ENCODE measurements at regions not wholly inside any gene's neighbourhood (a gene's known extent, or its start where the extent isn't known, plus 50 kb on each side); places are given as distances from the start of the nearest gene placed in this dataset.

GRCh38 chr12:115405471-115405860, 721.5 kb upstream of the TBX3 start:
- Mint-ChIP-seq H3K27ac (ENCODE audit: unreplicated experiment) (no peak overlapping the region), H3K27me3 (ENCODE audit: unreplicated experiment) (no peaks in the 10 kb centered on the region), H3K4me1 (ENCODE audit: unreplicated experiment) (peaks cover 27% of the 10 kb centered on the region), H3K9me3 (ENCODE audit: unreplicated experiment) (peaks cover 4% of the 10 kb centered on the region), H3K4me3 (ENCODE audit: unreplicated experiment) (no peak overlapping the region), H3K36me3 (ENCODE audit: unreplicated experiment) (no peaks in the 10 kb centered on the region)
- TF ChIP-seq, protein P1, sequence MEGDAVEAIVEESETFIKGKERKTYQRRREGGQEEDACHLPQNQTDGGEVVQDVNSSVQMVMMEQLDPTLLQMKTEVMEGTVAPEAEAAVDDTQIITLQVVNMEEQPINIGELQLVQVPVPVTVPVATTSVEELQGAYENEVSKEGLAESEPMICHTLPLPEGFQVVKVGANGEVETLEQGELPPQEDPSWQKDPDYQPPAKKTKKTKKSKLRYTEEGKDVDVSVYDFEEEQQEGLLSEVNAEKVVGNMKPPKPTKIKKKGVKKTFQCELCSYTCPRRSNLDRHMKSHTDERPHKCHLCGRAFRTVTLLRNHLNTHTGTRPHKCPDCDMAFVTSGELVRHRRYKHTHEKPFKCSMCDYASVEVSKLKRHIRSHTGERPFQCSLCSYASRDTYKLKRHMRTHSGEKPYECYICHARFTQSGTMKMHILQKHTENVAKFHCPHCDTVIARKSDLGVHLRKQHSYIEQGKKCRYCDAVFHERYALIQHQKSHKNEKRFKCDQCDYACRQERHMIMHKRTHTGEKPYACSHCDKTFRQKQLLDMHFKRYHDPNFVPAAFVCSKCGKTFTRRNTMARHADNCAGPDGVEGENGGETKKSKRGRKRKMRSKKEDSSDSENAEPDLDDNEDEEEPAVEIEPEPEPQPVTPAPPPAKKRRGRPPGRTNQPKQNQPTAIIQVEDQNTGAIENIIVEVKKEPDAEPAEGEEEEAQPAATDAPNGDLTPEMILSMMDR (IDR thresholded peaks at IDR 0.05) = no peak
- no peak for DNase-seq (ENCODE audit: extremely low spot score, unreplicated experiment)

GRCh38 chr12:115404761-115405470, 720.9 kb upstream of the TBX3 start:
- Mint-ChIP-seq H3K4me1 (ENCODE audit: unreplicated experiment) (peaks cover 26% of the 10 kb centered on the region), H3K27me3 (ENCODE audit: unreplicated experiment) (no peaks in the 10 kb centered on the region), H3K36me3 (ENCODE audit: unreplicated experiment) (no peaks in the 10 kb centered on the region), H3K4me3 (ENCODE audit: unreplicated experiment) (no peak overlapping the region), H3K27ac (ENCODE audit: unreplicated experiment) (peak overlapping the region; percentile 12), H3K9me3 (ENCODE audit: unreplicated experiment) (peaks cover 4% of the 10 kb centered on the region)
- TF ChIP-seq, protein P1 (IDR thresholded peaks at IDR 0.05) = no peak
- no peak for DNase-seq (ENCODE audit: extremely low spot score, unreplicated experiment)

DNA sequence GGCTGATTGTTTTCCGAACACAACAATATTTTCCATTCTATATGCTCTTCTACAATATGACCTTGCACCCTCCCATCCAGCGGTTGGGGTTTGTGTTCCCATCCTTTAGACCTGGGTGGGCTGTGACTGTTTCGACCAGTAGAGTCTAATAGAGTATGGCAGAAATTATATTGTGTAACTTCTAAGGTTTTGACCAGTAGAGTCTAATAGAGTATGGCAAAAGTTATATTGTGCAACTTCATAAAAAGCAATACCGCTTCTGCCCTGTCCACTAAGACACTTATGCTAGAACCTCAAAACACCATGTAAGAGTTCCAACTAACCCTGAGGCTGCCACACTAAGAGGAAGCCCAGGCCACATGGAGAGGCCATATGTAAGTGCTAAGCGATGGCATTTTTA, 719.7 kb upstream of the TBX3 start:
- Mint-ChIP-seq H3K9me3 (ENCODE audit: unreplicated experiment) (peaks cover 4% of the 10 kb centered on the region), H3K4me3 (ENCODE audit: unreplicated experiment) (no peak overlapping the region), H3K36me3 (ENCODE audit: unreplicated experiment) (no peaks in the 10 kb centered on the region), H3K27ac (ENCODE audit: unreplicated experiment) (no peak overlapping the region), H3K4me1 (ENCODE audit: unreplicated experiment) (peaks cover 26% of the 10 kb centered on the region), H3K27me3 (ENCODE audit: unreplicated experiment) (no peaks in the 10 kb centered on the region)
- TF ChIP-seq, protein P1 (IDR thresholded peaks at IDR 0.05) = no peak
- no peak for DNase-seq (ENCODE audit: extremely low spot score, unreplicated experiment)

DNA sequence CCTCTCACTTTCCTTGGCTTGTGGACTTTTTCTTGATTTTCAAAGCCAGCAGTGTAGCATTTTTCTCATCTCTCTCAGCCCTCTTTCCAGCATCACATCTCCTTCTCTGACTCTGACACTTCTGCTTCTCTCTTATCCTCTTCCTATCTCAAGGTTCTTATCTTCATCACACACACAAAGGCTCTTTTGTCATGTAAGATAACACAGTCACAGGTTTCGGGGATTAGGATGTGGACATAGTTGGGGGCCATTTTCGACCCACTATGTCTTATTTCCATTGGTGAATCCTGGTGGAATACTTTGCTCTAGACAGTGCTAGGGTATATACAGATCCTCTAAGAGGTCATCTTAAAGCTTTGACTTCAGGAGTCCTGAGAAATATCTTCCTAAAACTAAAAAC, 719.3 kb upstream of the TBX3 start:
- H3K4me1 Mint-ChIP-seq (ENCODE audit: unreplicated experiment) = peaks cover 26% of the 10 kb centered on the region
- no peak overlapping the region for H3K27ac Mint-ChIP-seq (ENCODE audit: unreplicated experiment)
- no peak for DNase-seq (ENCODE audit: extremely low spot score, unreplicated experiment)
- H3K9me3 Mint-ChIP-seq (ENCODE audit: unreplicated experiment) = peaks cover 4% of the 10 kb centered on the region
- no peak overlapping the region for H3K4me3 Mint-ChIP-seq (ENCODE audit: unreplicated experiment)
- TF ChIP-seq, protein P1 (IDR thresholded peaks at IDR 0.05) = no peak
- H3K36me3 Mint-ChIP-seq (ENCODE audit: unreplicated experiment) = no peaks in the 10 kb centered on the region
- no peaks in the 10 kb centered on the region for H3K27me3 Mint-ChIP-seq (ENCODE audit: unreplicated experiment)

- no peak for DNase-seq (ENCODE audit: extremely low spot score, unreplicated experiment)
- no peak overlapping the region for H3K4me3 Mint-ChIP-seq (ENCODE audit: unreplicated experiment)
- no peaks in the 10 kb centered on the region for H3K27me3 Mint-ChIP-seq (ENCODE audit: unreplicated experiment)
- TF ChIP-seq, protein P1 (IDR thresholded peaks at IDR 0.05) = no peak
- H3K36me3 Mint-ChIP-seq (ENCODE audit: unreplicated experiment) = no peaks in the 10 kb centered on the region
- H3K9me3 Mint-ChIP-seq (ENCODE audit: unreplicated experiment) = peaks cover 4% of the 10 kb centered on the region
- H3K27ac Mint-ChIP-seq (ENCODE audit: unreplicated experiment) = no peak overlapping the region
- peaks cover 26% of the 10 kb centered on the region for H3K4me1 Mint-ChIP-seq (ENCODE audit: unreplicated experiment)
These were observed 718.6 kb upstream of the TBX3 start for GRCh38 chr12:115402443-115403180.
